Erythroblast (primary cell): ENCODE measurements at regions not wholly inside any gene's neighbourhood (a gene's known extent, or its start where the extent isn't known, plus 50 kb on each side); places are given as distances from the start of the nearest gene placed in this dataset.

Experiments used
- GATA1 ChIP-seq: IDR thresholded peaks from 2 replicates; pipeline ENCODE4 v1.6.1; 2011; ENCODE audit warnings: low read depth, mild to moderate bottlenecking, control low read depth, low read length, moderate library complexity
- POLR2A ChIP-seq: IDR thresholded peaks from 2 replicates; pipeline ENCODE4 v1.6.1; 2011; ENCODE audit warnings: mild to moderate bottlenecking, low read length

DNA sequence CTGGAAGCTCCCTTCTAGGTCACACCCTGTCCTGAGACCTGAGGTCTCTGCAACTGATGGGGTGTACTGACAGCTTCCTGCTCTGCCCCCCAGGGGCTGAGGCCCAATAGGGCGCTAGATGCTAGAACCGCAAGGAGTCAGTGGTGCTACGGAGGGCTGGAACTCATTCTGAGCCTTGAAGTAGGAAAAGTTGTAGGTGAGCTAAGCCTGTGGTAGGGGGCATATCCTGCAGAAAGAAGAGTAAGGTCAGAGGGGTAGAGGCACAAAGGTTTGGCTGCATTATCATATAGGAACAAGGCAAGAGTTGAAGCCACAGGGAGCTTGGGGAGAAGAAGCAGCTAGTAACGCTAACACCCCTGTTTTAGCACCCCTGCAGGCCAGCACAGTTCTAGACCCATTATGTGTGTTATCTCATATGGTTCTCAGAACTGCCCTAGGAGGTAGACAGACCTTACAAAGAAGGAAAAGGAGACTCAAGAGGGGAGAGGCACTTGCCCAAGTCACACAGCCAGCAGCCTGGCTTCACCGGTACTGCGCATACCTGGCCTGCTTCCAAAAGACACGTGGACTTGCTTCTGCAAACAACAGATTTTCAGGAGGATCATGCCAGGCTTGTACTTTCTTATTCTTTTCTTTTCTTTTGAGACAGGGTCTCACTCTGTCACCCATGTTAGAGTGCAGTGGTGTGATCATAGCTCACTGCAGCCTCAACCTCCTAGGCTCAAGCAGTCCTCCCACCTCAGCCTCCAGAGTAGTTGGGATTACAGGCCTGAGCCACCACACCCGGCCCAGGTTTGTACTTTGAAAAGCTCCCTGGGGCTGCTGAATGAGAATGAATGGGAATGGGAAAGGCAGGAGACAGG is 156.1 kb downstream of the MRPL14 start:
- TF ChIP-seq POLR2A: no peak
- TF ChIP-seq GATA1: no peak
